Suprapubic skin (tissue), 3 donors: ENCODE measurements at regions not wholly inside any gene's neighbourhood (a gene's known extent, or its start where the extent isn't known, plus 50 kb on each side); places are given as distances from the start of the nearest gene placed in this dataset.

Source experiments
- CTCF ChIP-seq, 2 donors: fragments of 200-600 bp in 1 of 2; fragments of 450-650 bp in 1 of 2; sonication (generic) in 1 of 2; IDR thresholded peaks; one replicate each; pipeline ENCODE4 v1.5.1; 2016 to 2019; ENCODE audit warnings: antibody characterized with exemption in 2 of 2, mild to moderate bottlenecking in 1 of 2, moderate library complexity in 1 of 2
- POLR2A ChIP-seq, 2 donors: fragments of 450-650 bp; IDR thresholded peaks; one replicate each; pipeline ENCODE4 v1.6.1; 2017; ENCODE audit warnings: antibody characterized with exemption in 2 of 2, mild to moderate bottlenecking in 2 of 2, moderate library complexity in 2 of 2

- TF ChIP-seq CTCF (IDR thresholded peaks at IDR 0.05), result no peak
- TF ChIP-seq POLR2A (IDR thresholded peaks at IDR 0.05), result no peak
Observed at GRCh38 chr20:61128701-61129269, 123.3 kb upstream of the CDH4 start.
